ENCODE measurements at regions not wholly inside any gene's neighbourhood (a gene's known extent, or its start where the extent isn't known, plus 50 kb on each side); places are given as distances from the start of the nearest gene placed in this dataset.
"Not testable (repeated sequence)": the region's sequence is repeated elsewhere in the genome, so short reads cannot be mapped to it uniquely, and the experiment has no call there.

DNA sequence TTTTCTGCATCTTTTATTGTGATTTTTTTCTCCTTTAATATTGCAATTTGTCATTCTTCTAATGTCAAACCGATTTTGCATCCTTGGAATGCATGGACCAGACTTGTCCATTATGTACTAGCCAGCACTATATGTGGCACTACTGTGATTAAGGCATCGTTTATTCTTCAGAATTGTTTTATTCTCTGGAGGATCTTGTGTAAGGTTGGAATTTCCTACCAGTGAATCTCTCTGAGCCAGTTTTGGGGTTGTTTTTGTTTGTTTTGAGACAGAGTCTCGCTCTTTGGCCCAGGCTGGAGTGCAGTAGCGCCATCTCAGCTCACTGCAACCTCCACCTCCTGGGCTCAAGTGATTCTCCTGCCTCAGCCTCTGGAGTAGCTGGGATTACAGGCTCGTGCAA, 58.5 kb downstream of the IGLL5 start:
- no peak for DNase-seq

DNA sequence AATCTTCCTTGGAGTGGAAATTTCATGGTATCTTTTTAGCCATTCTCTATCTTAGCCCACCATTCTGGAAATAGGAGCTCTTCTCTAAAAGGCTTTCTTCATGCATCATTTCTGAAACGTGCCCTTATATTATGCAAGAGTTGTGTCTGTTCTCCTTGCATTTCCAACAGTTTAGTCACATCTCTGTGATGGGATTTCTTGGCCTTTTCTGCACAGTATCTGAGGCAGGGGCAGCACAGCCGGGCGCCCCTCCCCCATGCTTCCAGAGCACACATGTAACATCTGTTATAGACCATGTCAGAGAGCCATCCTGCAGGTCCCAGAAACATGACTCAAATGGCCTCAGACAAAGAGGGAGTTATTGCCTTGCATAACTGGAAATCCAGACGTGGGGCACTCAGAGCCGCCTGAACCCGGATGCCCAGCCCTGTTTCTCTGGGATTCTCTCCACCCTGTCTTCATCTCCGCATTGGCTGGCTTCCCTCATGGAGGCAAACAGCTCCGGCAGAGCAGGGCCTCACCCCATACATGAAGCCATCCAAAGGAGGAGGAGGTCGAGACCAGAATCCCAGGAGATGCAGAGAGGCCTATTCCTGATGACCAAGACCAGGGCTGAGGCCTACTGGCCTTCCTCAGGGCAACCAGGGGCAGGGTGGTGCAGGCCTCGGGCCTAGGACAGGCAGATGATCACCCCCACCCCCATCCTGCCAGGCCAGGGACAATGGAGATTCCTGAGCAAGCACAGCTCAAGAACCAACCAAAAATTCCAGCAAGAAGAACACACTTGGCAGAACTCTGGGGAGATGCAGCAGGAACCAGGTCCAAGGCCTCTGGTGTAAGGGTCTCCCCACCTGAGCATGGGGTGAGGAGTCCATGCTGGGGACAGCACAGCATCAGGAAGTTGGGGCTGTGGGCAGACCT, 61.3 kb downstream of the IGLL5 start:
- DNase-seq, result no peak

DNA sequence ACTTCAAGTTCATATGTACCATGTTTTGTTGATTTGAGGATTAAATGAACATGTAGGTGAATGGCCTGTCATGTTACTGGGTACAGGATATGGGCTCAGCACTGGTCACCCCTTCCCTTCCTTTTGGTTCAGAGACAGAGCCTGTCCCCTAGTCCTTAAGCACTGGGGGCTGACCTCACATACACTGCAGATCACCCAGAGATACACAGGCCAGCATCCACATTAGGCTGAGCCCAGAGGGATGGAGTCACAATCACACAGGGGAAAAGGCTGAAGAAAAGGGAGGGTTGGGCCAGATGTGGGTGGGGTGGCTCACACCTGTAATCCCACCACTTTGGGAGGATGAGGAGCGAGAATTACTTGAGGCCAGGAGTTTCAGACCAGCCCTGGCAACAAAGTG, 62.3 kb downstream of the IGLL5 start:
- no peak for DNase-seq

- DNase-seq, result no peak
These were observed 63.4 kb downstream of the IGLL5 start for GRCh38 chr22:22951035-22951434.

DNA sequence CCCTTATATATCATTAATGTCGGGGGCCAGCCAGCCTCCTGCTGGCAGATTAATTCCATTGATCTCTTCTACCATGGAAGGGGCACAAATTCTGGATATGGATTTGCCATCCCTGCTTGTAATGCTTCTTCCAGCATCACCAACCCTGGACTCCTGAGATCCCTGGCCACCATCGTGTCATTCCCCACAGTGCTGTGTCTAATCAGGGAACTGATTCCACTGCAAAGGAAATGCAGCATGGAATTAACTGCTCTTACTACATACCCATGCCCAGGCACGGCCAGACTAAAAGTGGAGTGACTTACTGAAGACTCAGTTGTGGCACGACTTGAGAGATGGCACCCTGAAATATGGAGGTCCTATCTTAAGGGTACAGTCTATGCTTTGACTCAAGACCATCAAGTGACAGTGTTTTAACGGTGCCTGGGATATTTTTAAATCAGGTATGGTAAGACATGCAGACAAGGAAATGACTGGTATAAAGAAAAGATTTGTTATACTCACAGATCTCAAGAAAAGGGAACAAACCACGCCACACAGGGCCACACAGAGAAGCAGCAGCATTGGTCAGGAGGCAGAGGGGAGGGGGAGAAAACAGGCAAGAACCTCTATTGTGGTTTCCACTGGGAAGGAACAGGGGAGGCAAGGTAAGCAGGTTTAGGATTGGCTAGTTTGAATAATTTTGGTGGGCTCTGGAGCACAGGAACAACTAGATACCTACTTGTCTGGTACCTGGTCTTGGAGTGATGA, 65.1 kb downstream of the IGLL5 start:
- no peak for DNase-seq

DNA sequence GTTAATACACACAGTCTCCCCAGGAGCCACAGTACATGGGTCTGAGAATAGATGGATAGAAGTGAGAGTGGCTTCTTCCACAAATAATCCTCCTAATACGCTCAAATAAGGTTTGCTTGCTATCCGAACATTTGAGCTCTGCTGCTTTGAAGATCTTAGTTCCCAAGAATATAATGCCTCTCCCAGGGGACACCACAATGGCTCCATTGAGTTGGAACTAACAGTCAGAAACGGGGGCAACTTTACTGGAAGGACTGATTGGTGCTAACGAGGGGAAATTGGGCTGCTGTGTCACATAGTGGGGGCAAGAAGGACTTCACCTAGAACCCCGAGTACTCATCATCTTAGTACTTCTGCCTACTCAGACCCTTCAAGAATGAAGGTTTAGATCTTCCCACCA, 66.2 kb downstream of the IGLL5 start:
- DNase-seq, result no peak

DNA sequence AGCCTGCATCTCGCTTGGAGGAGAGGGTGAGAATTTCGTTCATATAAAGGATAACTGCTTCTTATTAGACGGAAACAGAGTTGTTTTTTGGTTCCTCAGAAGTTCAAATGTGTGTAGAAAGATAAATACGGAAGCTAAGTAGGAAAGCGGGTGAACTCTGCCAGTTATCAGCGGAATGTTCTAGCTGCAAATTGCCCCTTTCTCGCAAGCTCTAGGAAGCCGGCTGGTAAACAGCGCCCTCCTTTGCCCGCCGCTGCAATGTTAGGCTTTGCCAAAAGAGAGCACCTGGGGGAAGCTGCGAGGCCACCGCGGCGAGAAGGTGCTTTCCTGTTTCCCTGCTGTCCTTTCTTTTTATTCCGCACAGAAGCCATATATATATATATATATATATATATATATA, 67.0 kb downstream of the IGLL5 start:
- peak; percentile 29 to 69 for DNase-seq

DNA sequence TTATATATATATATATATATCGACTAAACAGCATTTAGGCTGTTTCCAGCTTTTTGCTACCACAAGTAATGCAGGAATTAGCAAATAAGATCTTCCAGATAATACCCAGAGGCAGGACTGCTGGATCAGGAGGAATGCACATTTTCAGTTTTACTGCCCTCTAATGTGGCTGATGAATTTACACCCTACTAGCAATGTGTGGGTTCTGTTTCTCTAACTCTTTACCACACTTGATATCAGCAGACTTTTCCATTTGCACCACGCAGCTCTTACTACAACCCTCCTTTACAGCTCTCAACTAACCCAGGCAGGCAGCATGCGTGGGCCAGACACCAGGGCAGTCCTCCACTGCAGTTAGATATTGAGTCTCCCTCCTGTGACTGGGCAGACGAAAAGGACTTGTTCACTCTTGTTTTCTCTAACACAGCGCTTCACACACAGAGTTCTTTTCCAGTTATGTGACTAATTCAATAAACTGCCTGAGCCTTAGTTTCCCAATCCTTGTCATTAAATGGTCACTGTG, 67.7 kb downstream of the IGLL5 start:
- no peak for DNase-seq

- DNase-seq, result peak; percentile 77
These were observed 68.4 kb downstream of the IGLL5 start for GRCh38 chr22:22955866-22956535.

DNA sequence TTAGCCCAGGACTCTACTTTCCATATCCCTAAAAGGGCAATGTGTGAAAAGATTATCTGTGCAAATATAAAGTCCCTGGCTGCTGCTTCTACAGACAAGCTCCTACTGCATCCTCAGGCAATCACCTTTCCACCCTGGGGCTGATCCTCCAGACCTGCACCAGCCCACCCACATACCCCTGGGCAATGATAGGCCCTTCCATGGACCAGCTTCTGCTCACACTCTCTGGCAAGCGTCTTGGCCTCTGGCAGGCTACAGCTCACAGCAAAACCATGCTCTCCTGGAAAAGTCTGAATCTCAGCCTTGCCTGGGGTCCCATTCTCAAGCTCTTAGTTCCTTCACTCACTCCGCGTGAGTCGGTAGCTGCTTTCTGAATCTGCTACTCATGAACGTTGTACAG, 69.5 kb downstream of the IGLL5 start:
- no peak for DNase-seq

DNA sequence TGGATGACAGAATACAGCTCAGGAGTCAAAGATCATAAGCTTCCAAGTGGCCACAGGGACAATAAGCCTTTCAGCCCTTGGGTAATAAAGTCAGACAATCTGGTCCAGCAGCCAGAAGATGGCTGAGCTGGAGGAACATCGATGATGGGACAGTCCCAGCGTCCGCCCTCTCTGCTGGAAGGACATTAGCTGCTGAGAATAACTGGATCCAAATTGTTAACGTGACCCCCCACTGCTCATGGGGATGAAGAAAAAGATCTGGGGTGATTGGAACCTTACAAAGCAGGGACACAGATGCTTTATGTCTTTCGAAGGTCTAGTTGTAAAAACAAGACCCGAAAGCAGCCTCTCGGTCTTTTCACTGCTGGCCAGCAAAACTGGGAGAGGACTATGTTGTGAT, 71.0 kb downstream of the IGLL5 start:
- DNase-seq, result no peak

- peak; percentile 77 to 78 for DNase-seq
These were observed 71.7 kb downstream of the IGLL5 start for GRCh38 chr22:22959147-22959827.

GRCh38 chr22:22960307-22960706, 72.7 kb downstream of the IGLL5 start:
- no peak for DNase-seq

DNA sequence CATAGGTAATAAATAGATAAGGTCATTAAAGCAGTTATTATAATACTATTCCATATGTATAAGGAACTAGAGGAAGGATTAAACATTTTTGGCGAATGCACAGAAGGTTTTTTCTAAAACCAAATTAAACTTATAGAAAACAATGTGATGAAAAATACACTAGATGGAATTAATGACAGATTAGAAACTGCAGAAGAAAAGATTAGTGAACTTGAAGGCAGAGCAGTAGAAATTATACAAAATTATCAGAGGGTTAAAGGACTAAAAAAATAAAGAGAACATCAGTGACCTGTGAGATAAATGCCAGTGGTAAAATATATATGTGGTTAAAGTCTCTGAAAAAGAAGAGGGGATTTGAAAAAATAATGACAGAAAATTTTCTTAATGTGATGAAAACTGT, 74.0 kb downstream of the IGLL5 start:
- no peak for DNase-seq

DNA sequence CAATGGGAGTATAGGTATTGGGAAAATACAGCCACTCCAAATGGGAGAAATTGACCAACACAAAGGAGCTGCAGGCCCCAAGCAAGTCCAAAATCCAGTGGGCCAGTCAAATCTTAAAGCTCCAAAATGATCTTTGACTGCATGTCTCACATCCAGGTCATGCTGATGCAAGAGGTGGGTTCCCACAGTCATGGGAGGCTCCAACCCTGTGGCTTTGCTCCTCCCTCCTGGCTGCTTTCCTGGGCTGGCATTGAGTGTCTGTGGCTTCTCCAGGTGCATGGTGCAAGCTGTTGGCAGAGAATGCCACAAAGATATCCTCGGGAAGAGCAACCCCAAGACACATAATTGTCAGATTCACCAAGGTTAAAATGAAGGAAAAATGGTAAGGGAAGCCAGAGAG, 80.8 kb downstream of the IGLL5 start:
- no peak for DNase-seq

- not testable (repeated sequence) for DNase-seq
These were observed 85.0 kb downstream of the IGLL5 start for GRCh38 chr22:22972605-22973004.

GRCh38 chr22:22973336-22973735, 85.7 kb downstream of the IGLL5 start:
- no peak for DNase-seq

DNA sequence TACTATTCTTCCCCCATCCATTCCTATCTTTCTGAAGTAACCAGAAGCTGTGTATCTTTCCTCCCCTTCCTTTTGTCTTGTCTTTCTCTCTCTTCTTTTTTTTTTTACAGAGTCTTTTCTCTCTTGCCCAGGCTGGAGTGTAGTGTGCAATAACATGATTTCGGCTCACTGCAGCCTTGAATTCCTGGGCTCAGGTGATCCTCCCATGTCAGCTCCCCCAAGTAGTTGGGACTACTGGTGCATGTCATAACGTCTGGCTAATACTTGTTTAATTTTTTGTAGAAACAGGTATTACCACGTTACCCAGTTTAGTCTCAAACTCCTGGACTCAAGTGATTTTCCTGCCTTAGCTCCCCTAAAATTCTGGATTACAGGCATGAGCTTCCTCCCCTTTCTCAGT, 86.5 kb downstream of the IGLL5 start:
- DNase-seq, result no peak

DNA sequence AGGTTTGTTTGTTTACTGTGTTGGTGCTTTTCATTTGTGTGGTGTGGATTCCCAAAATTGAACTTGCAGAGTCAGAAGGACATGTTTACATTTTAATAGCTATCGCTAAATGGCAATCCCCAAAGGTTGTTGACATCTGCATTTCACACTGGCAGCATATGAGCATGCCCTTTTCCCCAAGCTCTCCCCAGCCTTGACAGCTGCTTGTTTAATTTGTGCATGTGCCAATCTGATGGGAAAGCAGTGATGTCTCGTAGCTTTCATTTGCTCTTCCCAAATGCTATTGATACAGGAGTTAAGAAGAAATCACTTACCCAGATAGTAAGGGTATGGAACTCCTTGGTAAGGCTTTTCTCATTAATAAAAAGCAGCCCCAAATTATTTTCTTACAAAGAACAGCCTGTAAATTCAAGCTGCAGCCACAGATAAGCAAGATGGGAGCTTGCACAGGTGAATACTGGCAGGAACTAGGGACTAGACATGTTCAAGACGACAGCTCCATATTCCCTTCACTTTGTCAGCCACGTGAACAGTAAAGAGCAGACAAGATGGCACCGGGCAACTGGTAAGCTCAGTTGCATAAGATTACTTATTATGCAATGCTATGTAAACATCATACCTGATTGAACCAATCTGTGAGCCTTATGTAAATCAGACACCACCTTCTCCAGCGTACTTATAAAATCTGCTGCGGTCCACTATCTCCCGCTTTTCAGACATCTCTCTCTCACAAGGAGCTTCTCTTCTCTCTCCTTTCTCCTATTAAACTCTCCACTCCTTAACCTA, 87.4 kb downstream of the IGLL5 start:
- DNase-seq, result no peak

GRCh38 chr22:22976033-22976922, 88.7 kb downstream of the IGLL5 start:
- DNase-seq, result no peak
